HEK293 (cell line): ENCODE measurements at regions not wholly inside any gene's neighbourhood (a gene's known extent, or its start where the extent isn't known, plus 50 kb on each side); places are given as distances from the start of the nearest gene placed in this dataset.

ENCODE experiments used
- CTCF ChIA-PET: fragments of 350-600 bp; formaldehyde crosslinking; extraction: SDS; loops from one replicate; lab custom pipeline; 2021; ENCODE audit warnings: antibody characterized with exemption; lab: Yijun Ruan, JAX
- POLR2A ChIA-PET: fragments of 300-600 bp; formaldehyde crosslinking; extraction: SDS; loops from one replicate; lab custom pipeline; 2020; ENCODE audit warnings: antibody characterized with exemption, inconsistent platforms; lab: Yijun Ruan, JAX
- H3K27ac ChIP-seq: fragments of 200-500 bp; sonication (Bioruptor generic); 2 replicates; pipeline ENCODE4 v1.5.1; 2014; ENCODE audit warnings: low read depth, low read length, control low read depth, inconsistent platforms; ENCODE audit errors: extremely low read depth
- H3K36me3 ChIP-seq, 2 experiments: fragments of 200-500 bp in 1 of 2; sonication (Bioruptor generic) in 1 of 2; 1 replicate in 1 of 2; 2 replicates in 1 of 2; pipeline ENCODE4 v1.5.1; 2014 to 2017; ENCODE audit warnings: inconsistent platforms in 2 of 2, low read length in 2 of 2; ENCODE audit not compliant: control insufficient read depth in 2 of 2, insufficient read depth in 1 of 2
- H3K4me1 ChIP-seq: fragments of 200-500 bp; sonication (Bioruptor generic); 2 replicates; pipeline ENCODE4 v1.5.1; 2014; ENCODE audit warnings: mild to moderate bottlenecking, low read length, inconsistent platforms; ENCODE audit not compliant: control insufficient read depth, insufficient read depth
- H3K4me3 ChIP-seq: 2 replicates; pipeline ENCODE4 v1.5.1; 2011; ENCODE audit warnings: low read depth, mild to moderate bottlenecking, control low read depth, low read length, moderate library complexity
- H3K9me3 ChIP-seq: fragments of 200-500 bp; sonication (Bioruptor generic); 2 replicates; pipeline ENCODE4 v1.5.1; 2014; ENCODE audit warnings: low read depth, low read length, inconsistent platforms; ENCODE audit not compliant: control insufficient read depth, insufficient read depth
- BCL11A ChIP-seq: fragments of 450-650 bp; formaldehyde crosslinking; IDR thresholded peaks from 2 replicates; pipeline ENCODE4 v1.5.1; 2016; ENCODE audit warnings: low read depth, missing biosample characterization, missing genetic modification characterization
- EGR2 ChIP-seq: fragments of 450-650 bp; formaldehyde crosslinking; IDR thresholded peaks from 2 replicates; pipeline ENCODE4 v1.5.1; 2016; ENCODE audit warnings: low read depth, missing biosample characterization, missing genetic modification characterization
- KLF10 ChIP-seq: fragments of 450-650 bp; IDR thresholded peaks from 2 replicates; pipeline ENCODE4 v1.5.1; 2018; ENCODE audit warnings: missing biosample characterization, mild to moderate bottlenecking, missing genetic modification characterization
- MYNN ChIP-seq: fragments of 450-650 bp; formaldehyde crosslinking; IDR thresholded peaks from 2 replicates; pipeline ENCODE4 v1.5.1; 2016; ENCODE audit warnings: missing biosample characterization, missing genetic modification characterization, borderline replicate concordance
- PRDM4 ChIP-seq: fragments of 450-650 bp; formaldehyde crosslinking; IDR thresholded peaks from 2 replicates; pipeline ENCODE4 v1.5.1; 2017; ENCODE audit warnings: missing biosample characterization, missing genetic modification characterization
- YY2 ChIP-seq: fragments of 450-650 bp; formaldehyde crosslinking; IDR thresholded peaks from 2 replicates; pipeline ENCODE4 v1.5.1; 2016; ENCODE audit warnings: missing biosample characterization, missing genetic modification characterization
- ZFP69B ChIP-seq: fragments of 450-650 bp; formaldehyde crosslinking; IDR thresholded peaks from 2 replicates; pipeline ENCODE4 v1.5.1; 2016; ENCODE audit warnings: missing biosample characterization, missing genetic modification characterization
- ZNF324 ChIP-seq: fragments of 450-650 bp; formaldehyde crosslinking; IDR thresholded peaks from 2 replicates; pipeline ENCODE4 v1.5.1; 2016; ENCODE audit warnings: missing biosample characterization, missing genetic modification characterization
- ZNF664 ChIP-seq: fragments of 450-650 bp; formaldehyde crosslinking; IDR thresholded peaks from 2 replicates; pipeline ENCODE4 v1.5.1; 2016; ENCODE audit warnings: missing biosample characterization, missing genetic modification characterization

- Histone ChIP-seq H3K36me3 (no peaks in the 10 kb centered on the region), H3K9me3 (no peaks in the 10 kb centered on the region), H3K4me1 (no peaks in the 10 kb centered on the region), H3K27ac (no peak overlapping the region), H3K4me3 (no peak overlapping the region)
- POLR2A ChIA-PET = no interaction called here
- CTCF ChIA-PET = interaction anchor here (0.7 to 1.2 kb wide), 2 partner anchors 307 to 561 kb away, joined by 3 read pairs; partner anchors contain the start of gene CHN2
- TF ChIP-seq MYNN (no peak), ZNF324 (tag by site-specific recombination) (no peak), ZFP69B (tag by site-specific recombination) (no peak), PRDM4 (no peak), ZNF664 (tag by site-specific recombination) (no peak), BCL11A (no peak), KLF10 (tag by site-specific recombination) (no peak), YY2 (tag by site-specific recombination) (no peak), EGR2 (tag by site-specific recombination) (no peak)
Observed at GRCh38 chr7:29754874-29755490, 51.3 kb upstream of the WIPF3 start.
